Urothelium cell line (cell line): ENCODE measurements at regions not wholly inside any gene's neighbourhood (a gene's known extent, or its start where the extent isn't known, plus 50 kb on each side); places are given as distances from the start of the nearest gene placed in this dataset.

Experiments
- DNase-seq: peaks from one replicate; pipeline ENCODE4 v3.0.0; 2011; ENCODE audit warnings: low spot score, mixed read lengths
- FAIRE-seq: peaks from 2 replicates; lab custom pipeline; 2011; peaks lifted over from hg19 to GRCh38; lab: Jason Lieb, UNC

DNA sequence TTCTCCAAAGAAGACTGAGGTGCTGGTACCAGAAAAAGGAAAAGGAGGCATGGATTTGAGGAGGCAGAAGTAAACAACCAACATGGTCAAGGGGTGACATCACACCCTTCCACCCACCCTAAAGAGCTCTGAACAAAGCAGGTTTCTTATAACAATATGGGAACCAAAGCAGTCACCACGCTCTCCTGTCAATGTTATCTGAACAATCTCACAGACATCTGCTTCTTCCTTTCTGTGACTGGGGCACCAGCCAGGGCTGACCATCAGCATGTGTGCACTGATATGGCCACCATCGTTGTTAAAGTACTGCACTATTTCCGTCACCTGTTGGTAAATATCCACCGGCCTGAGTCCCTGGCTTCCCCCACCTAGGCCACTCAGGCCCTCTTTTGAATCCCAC, 252.9 kb downstream of the SHQ1 start:
- FAIRE-seq (no peak), DNase-seq (no peak)

DNA sequence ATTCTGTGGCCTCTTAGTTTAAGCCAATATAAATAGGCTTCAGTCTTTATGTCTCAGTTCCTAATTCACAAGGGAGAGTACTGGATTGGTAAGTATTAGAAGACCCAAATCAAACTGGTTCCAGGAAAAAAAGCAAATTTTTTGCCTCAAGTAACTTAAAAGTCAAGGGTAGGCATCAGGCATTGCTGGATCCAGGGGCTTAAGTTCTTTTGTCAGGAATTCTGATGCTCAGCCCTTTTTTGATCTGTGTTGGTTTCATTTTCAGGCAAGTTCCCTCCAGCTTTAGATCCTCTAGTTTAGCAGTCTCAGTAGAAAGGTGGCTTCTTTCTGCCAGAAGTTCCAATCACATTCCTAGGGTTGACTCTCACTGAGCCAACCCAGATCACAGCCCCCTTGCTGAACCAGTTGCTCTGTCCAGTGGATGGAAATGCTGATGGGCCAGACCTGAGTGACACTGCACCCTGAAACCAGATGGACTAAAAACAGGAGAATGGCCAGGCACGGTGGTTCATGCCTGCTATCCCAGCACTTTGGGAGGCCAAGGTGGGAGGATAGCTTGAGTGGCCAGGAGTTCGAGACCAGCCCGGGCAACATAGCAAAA, 253.5 kb downstream of the SHQ1 start:
- DNase-seq (no peak), FAIRE-seq (no peak)

DNA sequence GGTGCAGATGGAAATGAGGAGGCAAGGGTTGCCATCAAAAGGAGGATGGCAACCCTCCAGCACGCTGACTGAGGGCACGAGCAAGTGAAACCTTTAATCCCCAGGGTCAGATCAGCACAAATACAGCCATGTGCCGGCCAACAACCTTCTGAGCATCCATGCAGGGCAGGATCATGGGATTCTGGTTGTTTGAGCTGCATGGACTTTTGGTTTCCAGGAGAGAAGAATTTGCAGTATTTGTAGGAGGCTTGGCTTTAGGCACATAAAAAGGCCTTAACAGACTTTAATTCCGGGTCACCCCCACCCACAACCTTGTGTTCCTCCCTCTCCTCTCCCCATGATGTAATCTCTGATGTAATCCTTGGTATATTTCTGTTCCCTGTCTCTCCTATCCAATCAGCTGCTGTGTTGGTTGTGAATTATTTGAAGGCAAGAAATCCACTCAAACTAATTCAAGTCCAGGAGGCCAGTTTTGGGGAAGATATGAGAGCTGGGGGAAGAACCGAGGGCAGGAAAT, 254.3 kb downstream of the SHQ1 start:
- DNase-seq (no peak), FAIRE-seq (no peak)

DNA sequence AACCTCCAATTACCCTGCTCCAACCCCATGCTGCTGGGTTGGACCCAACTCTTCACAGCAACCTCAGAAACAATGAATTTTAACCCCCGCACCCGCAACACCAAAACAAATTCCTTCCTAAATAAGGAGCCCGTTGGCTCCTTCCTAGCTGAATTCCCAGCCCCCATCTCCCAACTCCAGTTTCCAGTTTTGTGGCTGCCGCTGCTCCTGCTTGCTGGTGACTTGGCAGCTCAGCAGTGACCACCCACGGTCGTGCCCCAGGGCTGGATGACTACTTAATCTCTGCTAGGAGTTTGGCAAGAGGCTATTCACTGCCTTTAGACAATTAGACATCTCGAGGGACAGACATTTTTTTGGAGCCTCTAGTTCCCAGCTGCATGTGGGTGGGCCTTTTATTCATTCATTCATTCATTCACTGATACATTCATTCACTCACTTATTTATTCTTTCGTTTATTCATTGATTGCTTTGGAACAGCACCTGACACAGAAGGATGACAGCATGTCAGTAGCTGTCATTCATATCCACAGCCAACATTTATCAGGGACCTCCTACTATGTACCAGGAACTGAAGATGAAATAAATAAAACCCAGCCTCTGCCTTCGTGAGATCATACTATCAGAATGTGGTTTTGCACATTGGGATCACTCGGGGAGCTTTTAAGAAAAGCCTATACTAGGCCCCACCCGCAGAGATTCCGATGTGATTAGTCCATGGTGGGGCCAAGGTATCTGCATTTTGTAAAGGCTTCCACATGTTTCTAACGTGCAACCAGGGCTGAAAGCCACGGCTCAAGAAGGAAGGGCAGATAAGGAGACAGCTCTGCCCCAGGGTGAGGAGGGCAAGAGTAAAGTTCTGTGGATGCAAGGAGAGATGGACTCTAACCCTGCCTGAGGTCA, 256.5 kb downstream of the SHQ1 start:
- FAIRE-seq = peak; percentile 9

DNA sequence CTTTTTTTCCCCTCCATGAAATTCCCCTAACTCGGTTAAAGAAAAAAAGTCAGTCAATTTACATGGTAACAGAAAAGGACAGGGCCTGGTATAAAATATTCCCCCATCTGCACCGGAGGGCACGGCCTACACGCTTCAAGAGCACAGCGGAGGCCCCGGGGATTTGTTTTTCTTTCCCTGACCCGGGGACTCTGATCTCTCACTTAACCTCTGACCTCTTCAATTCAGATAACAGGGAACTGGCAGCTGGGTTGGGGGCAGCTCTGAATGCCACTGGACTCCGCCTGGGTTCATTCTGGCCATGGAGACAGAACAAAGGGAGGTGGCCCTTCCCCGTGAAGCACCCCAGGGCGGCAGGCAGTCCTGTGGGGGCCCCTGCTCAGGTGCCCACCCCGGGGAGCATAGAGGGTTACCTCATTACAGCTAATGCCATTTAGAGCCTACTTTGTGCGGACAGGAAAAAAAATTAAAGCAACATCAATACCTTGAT, 257.5 kb downstream of the SHQ1 start:
- FAIRE-seq (no peak), DNase-seq (no peak)

More for the DNA sequence above, 256.5 kb downstream of the SHQ1 start:
- peak; percentile 68 for DNase-seq

DNA sequence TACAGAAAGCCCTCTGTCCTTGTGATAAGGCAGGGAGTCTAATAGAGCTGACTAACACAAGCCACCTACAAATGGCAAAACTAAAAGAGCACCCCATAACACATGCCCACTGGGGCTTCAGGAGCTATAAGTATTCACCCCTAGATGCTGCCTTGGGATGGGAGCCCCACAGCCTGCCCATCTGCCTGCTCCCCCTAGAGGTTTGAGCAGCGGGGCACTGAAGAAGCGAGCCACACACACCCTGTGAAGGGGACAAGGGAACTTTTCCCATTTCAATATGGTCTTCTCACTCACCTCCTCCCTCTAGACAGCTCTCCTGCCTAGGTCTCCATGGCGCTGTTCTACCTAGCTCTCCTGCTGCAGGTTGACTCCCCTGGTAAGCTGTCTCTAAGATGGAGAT, 261.0 kb downstream of the SHQ1 start:
- DNase-seq = no peak
- no peak for FAIRE-seq

DNA sequence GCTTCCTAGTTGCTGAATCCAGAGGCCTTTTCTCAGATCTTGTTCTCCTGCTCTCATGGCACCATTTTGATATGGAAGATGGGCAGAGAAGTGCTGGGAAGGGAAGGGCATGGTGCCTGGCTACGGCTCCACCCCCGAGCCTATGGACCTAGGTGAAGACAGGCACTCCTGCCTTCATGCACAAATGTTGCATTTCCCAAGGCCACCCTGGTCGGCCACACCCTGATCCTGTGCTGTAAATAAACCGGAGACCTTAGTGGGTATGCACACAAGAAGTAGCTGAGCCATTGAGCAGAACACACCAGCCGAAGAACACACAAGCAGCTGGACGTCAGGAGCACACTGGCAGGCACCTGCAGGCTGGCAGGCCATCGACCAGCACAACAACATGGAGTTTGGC, 261.6 kb downstream of the SHQ1 start:
- DNase-seq = no peak
- FAIRE-seq = no peak

DNA sequence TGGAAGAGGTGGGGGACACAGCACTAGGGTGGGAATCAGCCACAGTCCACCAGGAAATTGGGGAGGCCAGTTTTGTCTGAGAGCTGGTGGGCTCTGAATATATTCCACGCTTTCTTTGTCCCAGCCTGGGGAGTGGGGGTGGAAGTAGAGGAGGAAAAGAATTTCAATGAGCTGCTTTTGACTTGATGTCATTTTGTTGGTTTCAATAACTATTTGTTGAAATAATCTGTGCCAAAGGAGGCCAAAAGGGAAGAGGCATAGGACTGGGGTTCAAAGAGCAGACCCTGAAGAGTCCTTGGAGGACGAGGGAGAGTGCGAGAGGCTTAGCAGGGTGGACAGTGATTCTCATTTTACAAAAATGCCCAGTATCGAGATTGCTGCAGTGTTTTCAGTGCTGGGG, 262.3 kb downstream of the SHQ1 start:
- FAIRE-seq (no peak), DNase-seq (no peak)

DNA sequence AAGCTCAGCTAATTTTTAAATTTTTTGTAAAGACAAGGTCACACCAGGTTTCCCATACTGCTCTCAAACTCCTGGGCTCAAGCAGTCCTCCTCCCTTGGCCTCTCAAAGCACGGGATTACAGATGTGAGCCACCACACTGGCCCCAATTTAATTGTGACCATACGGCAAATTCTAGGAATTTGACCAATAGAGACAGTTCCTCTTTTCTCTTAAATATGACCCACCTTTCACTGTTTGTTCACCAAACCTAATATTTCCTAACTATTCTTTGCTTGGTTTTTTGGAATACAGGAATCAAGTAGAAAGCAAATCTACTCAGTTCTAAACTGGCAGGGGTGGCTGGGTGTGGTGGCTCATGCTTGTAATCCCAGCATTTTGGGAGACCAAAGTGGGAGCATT, 264.0 kb downstream of the SHQ1 start:
- no peak for DNase-seq
- FAIRE-seq = no peak

DNA sequence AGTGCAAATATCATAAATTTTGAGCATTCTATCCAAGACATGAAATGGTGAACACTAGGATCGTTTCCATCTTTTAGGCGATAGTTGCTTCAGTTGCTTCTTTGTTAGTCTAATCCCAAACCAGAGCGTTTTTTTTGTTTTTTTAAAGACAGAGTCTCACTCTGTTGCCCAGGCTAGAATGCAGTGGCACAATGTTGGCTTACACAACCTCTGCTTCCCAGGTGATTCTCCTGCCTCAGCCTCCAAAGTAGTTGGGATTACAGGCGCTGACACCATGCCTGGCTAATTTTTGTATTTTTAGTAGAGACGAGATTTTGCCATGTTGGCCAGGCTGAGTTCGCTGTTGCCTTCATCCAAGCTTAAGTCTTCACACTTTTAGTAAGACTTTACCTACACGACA, 265.3 kb downstream of the SHQ1 start:
- FAIRE-seq = no peak

DNA sequence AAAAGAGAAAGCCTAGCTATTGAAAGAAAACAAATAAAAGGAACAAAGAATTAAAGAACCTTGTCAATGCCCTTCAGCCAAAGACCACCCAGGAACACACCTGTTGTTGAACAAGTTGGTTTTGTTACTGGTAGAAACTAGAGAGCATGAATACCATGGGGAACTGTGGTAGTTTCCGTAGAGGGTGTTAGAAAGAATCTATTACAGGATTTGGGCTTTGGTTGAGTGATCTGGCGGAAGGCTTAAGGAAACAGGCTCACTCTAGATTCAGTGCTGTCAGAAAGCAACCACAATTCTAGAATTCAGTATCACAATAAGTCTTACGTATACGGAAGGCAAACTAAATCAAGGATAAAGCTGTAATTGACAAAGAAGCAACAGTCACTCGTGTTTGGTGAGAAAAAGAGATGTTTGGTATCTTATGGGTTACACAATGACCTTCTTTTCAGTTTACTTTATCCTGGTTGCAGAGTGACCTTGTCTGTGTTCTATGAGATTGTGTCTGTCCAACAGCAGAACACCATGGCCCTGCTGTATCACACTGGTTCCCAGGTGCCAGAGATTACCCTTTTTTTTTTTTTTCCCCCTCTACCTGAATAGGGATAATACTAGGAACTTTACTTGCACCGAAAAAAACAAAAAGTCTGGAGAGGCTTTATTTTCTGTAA, 265.9 kb downstream of the SHQ1 start:
- DNase-seq = no peak
- FAIRE-seq = no peak

More for the DNA sequence above, 265.3 kb downstream of the SHQ1 start:
- DNase-seq = no peak

DNA sequence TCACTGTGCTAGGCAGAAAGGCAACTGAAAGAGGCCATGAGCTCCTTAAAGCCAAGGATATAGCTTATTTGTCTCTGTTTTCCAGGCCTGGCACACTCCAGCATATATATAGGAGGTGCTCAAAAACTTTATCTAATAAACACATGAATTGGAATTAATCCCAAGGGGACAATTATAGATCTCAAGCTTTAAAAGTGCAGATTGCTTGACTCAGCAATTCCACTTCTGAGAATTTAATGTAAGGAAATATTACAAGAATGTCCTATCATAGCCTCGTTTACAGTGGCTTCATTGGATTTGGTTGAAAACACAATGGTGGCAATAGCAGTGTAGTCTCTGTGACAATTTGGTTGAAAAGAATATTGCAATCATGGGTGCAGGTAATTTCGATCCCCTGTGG, 267.3 kb downstream of the SHQ1 start:
- FAIRE-seq = no peak
- no peak for DNase-seq

DNA sequence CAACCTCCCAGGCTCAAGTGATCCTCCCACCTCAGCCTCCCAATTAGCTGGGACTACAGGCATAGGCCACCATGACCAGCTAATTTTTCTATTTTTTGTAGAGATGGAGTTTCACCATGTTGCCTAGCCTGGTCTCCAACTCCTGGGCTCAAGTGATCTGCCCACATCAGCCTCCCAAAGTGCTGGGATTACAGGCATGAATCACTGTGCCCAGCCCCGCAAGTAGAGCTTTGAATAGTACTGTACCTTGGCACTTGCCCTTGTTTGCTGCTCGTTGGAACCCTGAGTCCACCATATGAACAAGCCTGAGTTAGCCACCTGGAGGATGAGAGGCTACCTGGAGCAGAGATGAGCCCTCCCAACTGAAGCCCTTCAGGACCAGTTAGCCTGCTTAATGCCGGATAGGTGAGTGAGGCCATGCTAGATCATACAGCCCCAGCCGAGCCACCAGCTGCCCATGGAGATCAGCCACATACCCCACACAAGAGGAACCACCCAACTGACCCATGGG, 267.9 kb downstream of the SHQ1 start:
- DNase-seq (no peak), FAIRE-seq (no peak)

DNA sequence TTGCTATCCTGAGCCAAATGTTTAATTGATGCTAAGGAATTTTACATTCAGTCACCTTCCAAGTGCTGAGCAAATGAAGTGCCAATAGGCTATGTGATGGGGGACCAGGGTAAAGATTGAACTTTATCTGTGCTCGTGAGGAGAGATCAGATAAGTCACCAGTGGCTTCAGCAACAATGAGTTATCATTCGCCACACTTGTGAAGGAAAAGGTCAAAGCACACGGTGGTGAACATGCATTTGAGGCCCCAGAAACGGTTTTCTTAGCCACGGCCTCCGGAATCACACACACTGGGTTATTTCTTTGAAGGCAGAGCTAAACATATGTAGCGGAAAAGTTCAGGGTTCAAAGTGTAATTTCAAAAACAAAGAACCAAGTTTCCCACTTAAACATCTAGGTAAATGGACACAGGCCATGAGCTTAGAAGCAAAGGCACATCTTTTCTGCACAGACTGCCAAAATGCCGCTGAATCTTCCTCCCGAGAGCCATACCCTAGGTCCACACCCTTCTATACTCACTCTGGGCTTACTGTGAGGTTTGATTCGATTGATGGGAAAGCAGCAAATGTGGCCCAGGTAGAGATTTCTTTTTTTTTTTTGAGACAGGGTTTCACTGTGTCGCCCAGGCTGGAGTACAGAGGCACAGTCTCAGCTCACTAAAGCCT, 268.5 kb downstream of the SHQ1 start:
- DNase-seq = no peak
- no peak for FAIRE-seq

DNA sequence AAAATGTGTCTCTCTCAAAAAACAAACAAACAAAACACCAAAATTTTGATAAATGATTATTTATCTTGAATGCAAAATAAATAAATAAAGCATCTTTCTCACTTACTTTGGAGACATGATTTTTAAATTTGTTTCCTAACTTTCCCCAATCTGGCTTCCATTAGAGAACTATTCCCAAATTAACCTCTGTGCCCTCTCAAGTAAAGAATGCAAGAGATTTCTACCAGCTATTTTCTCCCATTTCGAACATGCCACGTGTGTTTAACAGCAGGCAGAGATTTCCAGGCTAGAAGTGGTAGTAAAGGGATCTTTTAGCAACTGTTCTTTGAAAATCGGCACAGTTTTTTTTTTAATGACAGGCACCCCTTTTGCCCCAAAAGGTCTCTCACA, 269.1 kb downstream of the SHQ1 start:
- FAIRE-seq = no peak
- DNase-seq = no peak

DNA sequence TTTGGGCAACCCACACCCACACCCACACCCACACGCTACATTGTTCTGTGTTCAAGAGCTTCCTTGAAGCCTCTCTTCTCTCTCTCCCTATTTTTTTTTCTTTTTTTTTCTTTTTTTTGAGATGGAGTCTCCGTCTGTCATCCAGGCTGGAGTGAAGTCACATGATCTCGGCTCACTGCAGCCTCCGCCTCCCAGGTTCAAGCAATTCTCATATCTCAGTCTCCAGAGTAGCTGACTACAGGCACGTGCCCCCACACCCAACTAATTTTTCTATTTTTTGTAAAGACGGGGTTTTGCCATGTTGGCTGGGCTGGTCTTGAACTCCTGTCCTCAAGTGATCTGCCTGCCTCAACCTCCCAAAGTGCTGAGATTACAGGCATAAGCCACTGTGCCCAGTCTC, 271.1 kb downstream of the SHQ1 start:
- FAIRE-seq = no peak
- no peak for DNase-seq

DNA sequence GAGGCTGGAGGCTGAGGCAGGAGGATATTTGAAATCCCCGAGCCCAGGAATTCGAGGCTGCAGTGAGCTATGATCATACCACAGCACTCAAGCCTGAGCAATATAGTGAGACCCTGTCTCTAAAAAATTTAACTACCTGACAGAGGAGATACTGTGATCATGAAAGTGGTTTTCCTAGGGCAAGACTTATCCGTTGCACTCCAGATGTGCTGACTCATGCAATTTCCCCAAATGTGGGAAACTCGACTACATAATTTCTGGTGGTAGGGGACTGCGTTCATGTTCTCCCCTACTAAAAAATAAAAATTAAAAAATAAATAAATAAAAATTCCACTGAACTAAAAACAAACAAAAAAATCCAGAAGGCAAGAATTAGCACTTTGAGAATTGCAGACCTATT, 271.7 kb downstream of the SHQ1 start:
- FAIRE-seq = no peak

DNA sequence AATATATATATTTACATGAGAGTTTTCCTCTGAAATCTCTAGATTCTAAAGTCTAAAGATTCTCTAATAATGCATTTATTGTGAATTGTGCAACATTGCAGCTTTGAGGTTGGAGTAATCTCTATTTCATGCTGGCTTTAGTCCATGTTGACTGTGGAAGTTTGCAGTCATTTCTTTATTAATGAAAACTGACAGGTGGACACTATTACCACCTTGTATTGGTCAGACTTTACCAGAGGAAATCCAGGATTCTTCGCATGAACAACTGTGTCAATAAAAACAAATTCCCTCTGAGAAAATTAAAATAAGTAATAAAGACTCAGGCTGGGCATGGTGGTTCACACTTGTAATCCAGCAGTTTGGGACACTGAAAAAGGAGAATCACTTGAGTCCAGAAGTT, 274.1 kb downstream of the SHQ1 start:
- no peak for DNase-seq
- no peak for FAIRE-seq

More for the DNA sequence above, 271.7 kb downstream of the SHQ1 start:
- no peak for DNase-seq

DNA sequence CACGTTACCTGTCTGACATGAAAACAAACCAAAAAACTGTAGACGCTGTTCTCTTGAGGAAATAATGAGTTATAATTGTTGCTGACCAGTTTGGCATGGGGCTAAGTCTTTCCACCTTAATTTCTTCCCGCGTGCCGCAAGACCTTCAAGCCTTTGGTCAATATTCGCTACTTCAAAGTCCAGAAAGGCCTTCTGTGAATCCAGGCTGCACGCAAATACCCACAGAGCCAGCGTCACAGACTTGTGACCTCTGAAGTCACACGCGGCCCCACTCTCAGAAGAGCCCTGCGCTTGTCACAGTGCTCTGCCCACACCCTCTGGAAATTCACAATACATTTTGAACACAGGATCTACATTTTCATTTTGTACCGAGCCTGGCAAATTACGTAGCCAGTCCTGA, 275.2 kb downstream of the SHQ1 start:
- DNase-seq (no peak), FAIRE-seq (no peak)

DNA sequence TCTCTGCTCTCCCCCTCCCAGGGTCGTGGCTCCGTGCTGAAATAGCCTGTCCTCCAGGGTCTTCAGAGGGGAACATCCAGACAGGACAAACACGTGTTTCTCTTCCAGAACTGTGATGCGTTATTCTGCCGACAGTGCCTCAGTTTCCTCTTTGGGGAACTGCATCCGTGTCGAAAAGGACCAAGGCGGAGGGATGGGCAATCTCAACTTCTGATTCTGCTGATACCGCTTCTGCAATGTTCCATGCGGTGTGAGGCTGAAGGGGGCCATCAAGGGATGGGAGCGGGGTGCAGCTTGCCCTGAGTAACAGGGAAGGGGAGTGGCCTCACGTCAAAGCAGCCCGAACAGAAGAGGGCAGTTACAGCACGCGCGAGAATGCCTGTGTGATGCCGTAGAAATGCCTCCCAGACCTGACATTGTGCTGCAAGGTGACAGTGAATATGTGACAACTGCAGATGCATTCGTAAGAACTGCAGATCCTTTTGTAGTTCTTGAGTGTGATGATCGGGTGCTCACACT, 275.7 kb downstream of the SHQ1 start:
- no peak for FAIRE-seq
- DNase-seq = no peak
